Activated naive CD4-positive, alpha-beta T cell treated with anti-CD3 and anti-CD28 coated beads, Interleukin-2, amount 50 U/mL, for 24 hours (primary cell): ENCODE measurements at regions not wholly inside any gene's neighbourhood (a gene's known extent, or its start where the extent isn't known, plus 50 kb on each side); places are given as distances from the start of the nearest gene placed in this dataset.
"Not testable (repeated sequence)": the region's sequence is repeated elsewhere in the genome, so short reads cannot be mapped to it uniquely, and the experiment has no call there.

Experiments
- H3K27ac Mint-ChIP-seq: one replicate; pipeline ENCODE4 v1.8.0; 2021; ENCODE audit warnings: mild to moderate bottlenecking, mixed read lengths
- H3K27me3 Mint-ChIP-seq: one replicate; pipeline ENCODE4 v1.8.0; 2021; ENCODE audit warnings: mixed read lengths
- H3K36me3 Mint-ChIP-seq: one replicate; pipeline ENCODE4 v1.8.0; 2021; ENCODE audit warnings: mixed read lengths
- H3K4me1 Mint-ChIP-seq: one replicate; pipeline ENCODE4 v1.8.0; 2021; ENCODE audit warnings: mixed read lengths
- H3K4me3 Mint-ChIP-seq: one replicate; pipeline ENCODE4 v1.8.0; 2021; ENCODE audit warnings: mild to moderate bottlenecking, mixed read lengths
- H3K9me3 Mint-ChIP-seq: one replicate; pipeline ENCODE4 v1.8.0; 2021; ENCODE audit warnings: mixed read lengths

DNA sequence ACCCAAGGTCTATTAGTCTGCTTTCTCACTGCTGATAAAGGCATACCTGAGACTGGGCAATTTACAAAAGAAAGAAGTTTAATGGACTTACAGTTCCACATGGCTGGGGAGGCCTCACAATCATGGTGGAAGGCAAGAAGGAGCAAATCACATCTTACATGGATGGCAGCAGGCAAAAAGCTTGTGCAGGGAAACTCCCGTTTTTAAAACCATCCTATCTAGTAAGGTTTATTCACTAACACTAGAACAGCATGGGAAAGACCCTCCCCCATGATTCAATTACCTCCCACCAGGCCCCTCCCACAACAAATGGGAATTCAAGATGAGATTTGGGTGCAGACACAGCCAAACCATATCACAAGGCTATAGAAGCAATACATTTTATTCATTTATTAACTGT lies 1921.4 kb downstream of the PCDH9 start:
- H3K9me3 Mint-ChIP-seq, H3K4me3 Mint-ChIP-seq, H3K36me3 Mint-ChIP-seq, H3K4me1 Mint-ChIP-seq, H3K27me3 Mint-ChIP-seq, H3K27ac Mint-ChIP-seq: not testable (repeated sequence)

DNA sequence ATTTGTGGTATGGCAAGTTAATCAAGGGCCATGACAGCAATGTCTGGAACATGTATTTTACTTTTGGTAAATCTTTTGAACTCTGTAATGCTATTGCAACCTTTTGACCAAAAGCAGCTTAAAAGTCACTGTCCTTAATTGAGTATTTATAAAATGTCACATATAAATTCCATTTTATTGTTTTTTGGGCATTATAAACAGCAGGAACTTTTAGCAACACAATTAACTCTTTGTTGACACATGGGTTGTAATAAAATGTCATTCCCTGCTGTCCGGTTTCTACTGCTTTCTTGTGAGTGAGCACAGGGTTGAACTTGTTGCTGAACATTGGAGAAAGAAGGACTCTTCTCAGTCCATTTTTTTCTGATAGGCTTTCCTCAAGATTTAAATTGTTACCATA lies 1923.1 kb downstream of the PCDH9 start:
- Mint-ChIP-seq H3K36me3 (no peaks in the 10 kb centered on the region), H3K4me1 (no peaks in the 10 kb centered on the region), H3K27ac (no peak overlapping the region), H3K4me3 (no peak overlapping the region), H3K27me3 (no peaks in the 10 kb centered on the region), H3K9me3 (no peaks in the 10 kb centered on the region)

GRCh38 chr13:65302691-65303090 lies 1927.4 kb downstream of the PCDH9 start:
- no peak overlapping the region for H3K4me3 Mint-ChIP-seq
- H3K9me3 Mint-ChIP-seq: peaks cover 15% of the 10 kb centered on the region
- H3K27me3 Mint-ChIP-seq: no peaks in the 10 kb centered on the region

GRCh38 chr13:65301506-65301905 lies 1928.6 kb downstream of the PCDH9 start:
- no peaks in the 10 kb centered on the region for H3K36me3 Mint-ChIP-seq
- H3K4me1 Mint-ChIP-seq: no peaks in the 10 kb centered on the region
- no peaks in the 10 kb centered on the region for H3K27me3 Mint-ChIP-seq
- peaks cover 15% of the 10 kb centered on the region for H3K9me3 Mint-ChIP-seq
- no peak overlapping the region for H3K27ac Mint-ChIP-seq
- H3K4me3 Mint-ChIP-seq: no peak overlapping the region

More at GRCh38 chr13:65302691-65303090, 1927.4 kb downstream of the PCDH9 start:
- no peaks in the 10 kb centered on the region for H3K4me1 Mint-ChIP-seq
- H3K27ac Mint-ChIP-seq: no peak overlapping the region
- H3K36me3 Mint-ChIP-seq: no peaks in the 10 kb centered on the region

DNA sequence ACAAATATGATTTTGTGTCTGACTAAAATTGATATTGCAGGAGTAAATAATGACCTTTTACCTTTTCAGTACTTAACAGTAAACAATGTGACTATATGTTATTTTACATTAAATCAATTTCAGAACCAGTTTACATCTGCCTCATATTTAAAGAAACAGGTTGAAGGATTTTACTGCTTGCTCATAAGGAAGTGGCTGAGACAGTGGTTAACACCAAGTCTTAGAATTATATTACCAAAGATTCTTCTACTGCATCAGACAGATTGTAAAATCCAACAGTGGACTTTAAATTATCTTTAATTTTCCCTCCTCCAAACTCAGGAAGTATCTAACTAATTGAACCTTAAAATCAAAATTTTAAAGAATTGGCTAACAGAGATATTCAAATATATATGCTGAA lies 1929.9 kb downstream of the PCDH9 start:
- no peaks in the 10 kb centered on the region for H3K4me1 Mint-ChIP-seq
- H3K27me3 Mint-ChIP-seq: no peaks in the 10 kb centered on the region
- no peak overlapping the region for H3K27ac Mint-ChIP-seq
- peaks cover 21% of the 10 kb centered on the region for H3K9me3 Mint-ChIP-seq
- H3K36me3 Mint-ChIP-seq: no peaks in the 10 kb centered on the region
- H3K4me3 Mint-ChIP-seq: no peak overlapping the region

DNA sequence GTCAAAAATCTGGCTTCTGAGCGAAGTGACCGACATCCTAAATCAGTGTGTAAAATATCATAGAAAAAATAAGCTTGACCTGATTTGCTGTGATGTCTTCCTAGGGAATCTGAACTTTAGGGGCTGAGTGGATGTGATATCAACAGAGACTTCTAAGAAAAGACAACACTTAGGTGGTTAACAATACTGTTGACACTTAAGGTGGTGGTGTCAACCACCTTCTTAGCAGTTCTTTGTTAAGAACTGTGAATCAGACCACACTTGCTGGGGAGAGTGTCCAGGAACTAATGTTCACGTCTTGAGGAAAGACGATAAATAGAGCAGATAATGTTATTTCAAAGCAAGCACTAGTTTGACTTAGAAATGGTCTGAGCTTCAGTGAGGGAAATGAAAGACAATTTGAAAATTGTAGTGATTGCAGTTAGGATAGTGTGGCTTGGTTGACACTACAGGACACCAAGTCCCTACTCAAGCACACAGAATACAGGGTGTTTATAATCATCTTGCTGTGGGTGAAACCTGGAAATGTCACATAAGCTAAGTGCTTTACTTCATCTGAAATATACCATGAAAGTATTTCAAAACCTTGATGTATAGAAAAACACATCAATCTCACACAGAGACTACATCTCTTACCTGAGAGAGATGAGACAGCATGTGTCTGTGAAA lies 1936.5 kb downstream of the PCDH9 start:
- Mint-ChIP-seq H3K27ac (no peak overlapping the region), H3K4me1 (no peaks in the 10 kb centered on the region), H3K4me3 (no peak overlapping the region), H3K27me3 (no peaks in the 10 kb centered on the region), H3K9me3 (peaks cover 12% of the 10 kb centered on the region), H3K36me3 (no peaks in the 10 kb centered on the region)

- Mint-ChIP-seq H3K9me3 (peaks cover 6% of the 10 kb centered on the region), H3K27me3 (no peaks in the 10 kb centered on the region), H3K27ac (no peak overlapping the region), H3K4me1 (no peaks in the 10 kb centered on the region), H3K36me3 (no peaks in the 10 kb centered on the region), H3K4me3 (no peak overlapping the region)
Measured at GRCh38 chr13:65292488-65292901, 1937.6 kb downstream of the PCDH9 start.

- Mint-ChIP-seq H3K4me3 (no peak overlapping the region), H3K9me3 (peaks cover 11% of the 10 kb centered on the region), H3K4me1 (no peaks in the 10 kb centered on the region), H3K27me3 (no peaks in the 10 kb centered on the region), H3K27ac (no peak overlapping the region), H3K36me3 (no peaks in the 10 kb centered on the region)
Measured at GRCh38 chr13:65287405-65287804, 1942.7 kb downstream of the PCDH9 start.

- no peak overlapping the region for H3K27ac Mint-ChIP-seq
- H3K9me3 Mint-ChIP-seq: peaks cover 17% of the 10 kb centered on the region
- no peaks in the 10 kb centered on the region for H3K4me1 Mint-ChIP-seq
- no peak overlapping the region for H3K4me3 Mint-ChIP-seq
- H3K27me3 Mint-ChIP-seq: no peaks in the 10 kb centered on the region
- H3K36me3 Mint-ChIP-seq: no peaks in the 10 kb centered on the region
Measured at GRCh38 chr13:65275838-65276630, 1954.1 kb downstream of the PCDH9 start.

GRCh38 chr13:65275108-65275507 lies 1955.0 kb downstream of the PCDH9 start:
- H3K27ac Mint-ChIP-seq: no peak overlapping the region
- H3K9me3 Mint-ChIP-seq: peaks cover 20% of the 10 kb centered on the region
- no peak overlapping the region for H3K4me3 Mint-ChIP-seq
- H3K36me3 Mint-ChIP-seq: no peaks in the 10 kb centered on the region
- H3K4me1 Mint-ChIP-seq: no peaks in the 10 kb centered on the region
- H3K27me3 Mint-ChIP-seq: no peaks in the 10 kb centered on the region

DNA sequence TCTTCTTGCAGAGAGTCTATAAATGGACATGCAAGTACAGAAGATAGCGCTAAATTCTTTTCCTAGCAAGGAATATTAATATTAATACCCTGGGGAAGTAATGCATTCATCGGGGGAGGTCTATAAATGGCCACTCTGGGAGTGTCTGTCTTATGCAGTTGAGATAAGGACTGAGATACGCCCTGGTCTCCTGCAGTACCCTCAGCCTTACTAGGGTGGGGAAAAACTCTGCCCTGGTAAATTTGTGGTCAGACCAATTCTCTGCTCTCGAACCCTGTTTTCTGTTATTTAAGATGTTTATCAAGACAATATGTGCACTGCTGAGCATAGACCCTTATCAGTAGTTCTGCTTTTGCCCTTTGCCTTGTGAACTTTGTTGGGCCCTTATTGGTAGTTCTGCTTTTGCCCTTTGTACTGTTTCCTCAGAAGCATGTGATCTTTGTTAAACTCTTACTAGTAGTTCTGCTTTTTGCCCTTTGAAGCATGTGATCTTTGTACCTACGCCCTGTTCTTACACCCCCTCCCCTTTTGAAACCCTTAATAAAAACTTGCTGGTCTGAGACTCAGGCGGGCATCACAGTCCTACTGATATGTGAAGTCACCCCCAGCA lies 1956.2 kb downstream of the PCDH9 start:
- not testable (repeated sequence) for H3K27ac Mint-ChIP-seq, H3K4me1 Mint-ChIP-seq, H3K27me3 Mint-ChIP-seq, H3K4me3 Mint-ChIP-seq, H3K36me3 Mint-ChIP-seq
- peaks cover 20% of the 10 kb centered on the region for H3K9me3 Mint-ChIP-seq

GRCh38 chr13:65268009-65268408 lies 1962.1 kb downstream of the PCDH9 start:
- H3K4me1 Mint-ChIP-seq: no peaks in the 10 kb centered on the region
- H3K9me3 Mint-ChIP-seq: peaks cover 22% of the 10 kb centered on the region
- no peaks in the 10 kb centered on the region for H3K27me3 Mint-ChIP-seq
- no peaks in the 10 kb centered on the region for H3K36me3 Mint-ChIP-seq
- no peak overlapping the region for H3K4me3 Mint-ChIP-seq
- no peak overlapping the region for H3K27ac Mint-ChIP-seq

- H3K9me3 Mint-ChIP-seq: peaks cover 15% of the 10 kb centered on the region
- no peaks in the 10 kb centered on the region for H3K4me1 Mint-ChIP-seq
- H3K27ac Mint-ChIP-seq: no peak overlapping the region
- no peaks in the 10 kb centered on the region for H3K27me3 Mint-ChIP-seq
- H3K4me3 Mint-ChIP-seq: no peak overlapping the region
- H3K36me3 Mint-ChIP-seq: no peaks in the 10 kb centered on the region
Measured at GRCh38 chr13:65265988-65266387, 1964.1 kb downstream of the PCDH9 start.

DNA sequence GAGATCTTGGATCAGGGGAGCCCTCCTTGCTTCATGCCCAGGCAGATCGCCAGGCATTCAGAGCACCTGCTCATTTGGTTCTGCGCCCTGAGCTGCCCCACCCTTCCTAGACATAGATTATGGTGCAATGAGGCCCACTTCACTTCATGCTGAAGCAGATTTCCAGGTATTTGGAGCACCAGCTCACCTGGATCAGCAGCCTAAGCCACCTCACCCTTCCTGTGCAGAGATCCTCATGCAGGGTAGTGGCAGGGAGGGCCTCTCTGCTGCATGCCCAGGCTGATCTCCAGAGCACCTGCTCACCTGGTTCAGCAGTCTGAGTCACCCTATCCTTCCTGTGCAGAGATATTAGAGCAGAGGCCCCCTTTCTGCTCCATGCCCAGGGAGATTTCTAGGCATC lies 1966.1 kb downstream of the PCDH9 start:
- H3K27ac Mint-ChIP-seq: no peak overlapping the region
- peaks cover 12% of the 10 kb centered on the region for H3K9me3 Mint-ChIP-seq
- no peaks in the 10 kb centered on the region for H3K36me3 Mint-ChIP-seq
- H3K27me3 Mint-ChIP-seq: no peaks in the 10 kb centered on the region
- no peaks in the 10 kb centered on the region for H3K4me1 Mint-ChIP-seq
- H3K4me3 Mint-ChIP-seq: no peak overlapping the region

- Mint-ChIP-seq H3K4me1 (no peaks in the 10 kb centered on the region), H3K36me3 (no peaks in the 10 kb centered on the region)
Measured at GRCh38 chr13:65260946-65261891, 1968.9 kb downstream of the PCDH9 start.

More at GRCh38 chr13:65260946-65261891, 1968.9 kb downstream of the PCDH9 start:
- H3K9me3 Mint-ChIP-seq: peaks cover 7% of the 10 kb centered on the region
- no peaks in the 10 kb centered on the region for H3K27me3 Mint-ChIP-seq
- no peak overlapping the region for H3K4me3 Mint-ChIP-seq
- H3K27ac Mint-ChIP-seq: no peak overlapping the region
